ENCODE measurements at regions not wholly inside any gene's neighbourhood (a gene's known extent, or its start where the extent isn't known, plus 50 kb on each side); places are given as distances from the start of the nearest gene placed in this dataset.

- Histone ChIP-seq H3K36me3 (ENCODE audit: control insufficient read depth, insufficient read depth, low read length) (no peaks in the 10 kb centered on the region), H3K9me3 (ENCODE audit: control insufficient read depth, insufficient read depth, low read length) (peaks cover 50% of the 10 kb centered on the region), H3K4me1 (ENCODE audit: control insufficient read depth, insufficient read depth, low read length) (no peaks in the 10 kb centered on the region), H3K27me3 (ENCODE audit: control insufficient read depth, insufficient read depth, low read length) (no peaks in the 10 kb centered on the region), H3K27ac (ENCODE audit: low read length) (no peak overlapping the region), H3K4me3 (ENCODE audit: low read length) (no peak overlapping the region)
- no peak overlapping the region for H3K27ac Mint-ChIP-seq
- DNase-seq (no peak), ATAC-seq (no peak)
- peaks cover 9 to 24% of the 10 kb centered on the region in 2 donors for H3K9me3 Mint-ChIP-seq
- no peaks in the 10 kb centered on the region for H3K27me3 Mint-ChIP-seq (ENCODE audit: low read depth in 2 of 2)
- no peaks in the 10 kb centered on the region for H3K4me1 Mint-ChIP-seq
- 89% methylated on average over 31 of the region's 31 CpGs for WGBS (ENCODE audit: insufficient coverage)
- intact Hi-C loops (cut with micrococcal nuclease) = no loop called here
- no peak for TF ChIP-seq CTCF (IDR thresholded peaks at IDR 0.05)
- peaks cover 30% of the 10 kb centered on the region for H3K36me3 Mint-ChIP-seq
- H3K4me3 Mint-ChIP-seq = no peak overlapping the region
Measured at GRCh38 chr22:11627436-11627797, 3900.6 kb upstream of the OR11H1 start.

- WGBS (ENCODE audit: insufficient coverage) = 89% methylated on average over 74 of the region's 74 CpGs
Measured at GRCh38 chr22:11627798-11628650, 3900.0 kb upstream of the OR11H1 start.

GRCh38 chr22:11628651-11629511, 3899.1 kb upstream of the OR11H1 start:
- TF ChIP-seq CTCF (IDR thresholded peaks at IDR 0.05) = no peak
- Histone ChIP-seq H3K4me3 (ENCODE audit: low read length) (no peak overlapping the region), H3K36me3 (ENCODE audit: control insufficient read depth, insufficient read depth, low read length) (no peaks in the 10 kb centered on the region), H3K4me1 (ENCODE audit: control insufficient read depth, insufficient read depth, low read length) (no peaks in the 10 kb centered on the region), H3K27me3 (ENCODE audit: control insufficient read depth, insufficient read depth, low read length) (no peaks in the 10 kb centered on the region), H3K9me3 (ENCODE audit: control insufficient read depth, insufficient read depth, low read length) (peaks cover 50% of the 10 kb centered on the region), H3K27ac (ENCODE audit: low read length) (no peak overlapping the region)
- Mint-ChIP-seq H3K27ac (no peak overlapping the region), H3K4me3 (no peak overlapping the region), H3K4me1 (no peaks in the 10 kb centered on the region), H3K36me3 (peaks cover 30% of the 10 kb centered on the region), H3K9me3 (peaks cover 9 to 24% of the 10 kb centered on the region in 2 donors), H3K27me3 (ENCODE audit: low read depth in 2 of 2) (no peaks in the 10 kb centered on the region)
- intact Hi-C loops (cut with micrococcal nuclease) = no loop called here
- ATAC-seq = peak in 1 of 3 donors; percentile 39
- no peak for DNase-seq
- 86% methylated on average over 102 of the region's 102 CpGs for WGBS (ENCODE audit: insufficient coverage)

More at GRCh38 chr22:11627798-11628650, 3900.0 kb upstream of the OR11H1 start:
- Histone ChIP-seq H3K27ac (ENCODE audit: low read length) (no peak overlapping the region), H3K4me1 (ENCODE audit: control insufficient read depth, insufficient read depth, low read length) (no peaks in the 10 kb centered on the region), H3K27me3 (ENCODE audit: control insufficient read depth, insufficient read depth, low read length) (no peaks in the 10 kb centered on the region), H3K9me3 (ENCODE audit: control insufficient read depth, insufficient read depth, low read length) (peaks cover 50% of the 10 kb centered on the region), H3K36me3 (ENCODE audit: control insufficient read depth, insufficient read depth, low read length) (no peaks in the 10 kb centered on the region), H3K4me3 (ENCODE audit: low read length) (no peak overlapping the region)
- intact Hi-C loops (cut with micrococcal nuclease) = no loop called here
- no peaks in the 10 kb centered on the region for H3K27me3 Mint-ChIP-seq (ENCODE audit: low read depth in 2 of 2)
- peak in 1 of 3 donors; percentile 7 for ATAC-seq
- H3K36me3 Mint-ChIP-seq = peaks cover 30% of the 10 kb centered on the region
- TF ChIP-seq CTCF (IDR thresholded peaks at IDR 0.05) = no peak
- H3K27ac Mint-ChIP-seq = no peak overlapping the region
- H3K9me3 Mint-ChIP-seq = peaks cover 9 to 24% of the 10 kb centered on the region in 2 donors
- no peak for DNase-seq
- H3K4me3 Mint-ChIP-seq = no peak overlapping the region
- H3K4me1 Mint-ChIP-seq = no peaks in the 10 kb centered on the region
